Bronchial epithelial cell (primary cell): ENCODE measurements at regions not wholly inside any gene's neighbourhood (a gene's known extent, or its start where the extent isn't known, plus 50 kb on each side); places are given as distances from the start of the nearest gene placed in this dataset.
A peak's percentile ranks its signal among the peaks of the same experiment; 100 is the strongest.

ENCODE experiments used
- DNase-seq: peaks from one replicate; pipeline ENCODE4 v3.0.0-alpha.2; 2010; ENCODE audit warnings: low read depth
- FAIRE-seq: peaks from 2 replicates; lab custom pipeline; 2011; peaks lifted over from hg19 to GRCh38; lab: Jason Lieb, UNC
- H3K27me3 ChIP-seq: 2 replicates; pipeline ENCODE4 v1.5.1; 2011; ENCODE audit warnings: low read length; ENCODE audit not compliant: control insufficient read depth, insufficient read depth
- H3K36me3 ChIP-seq: 2 replicates; pipeline ENCODE4 v1.5.1; 2011; ENCODE audit warnings: low read length; ENCODE audit not compliant: control insufficient read depth, insufficient read depth
- H3K4me3 ChIP-seq: 2 replicates; pipeline ENCODE4 v1.5.1; 2011; ENCODE audit warnings: mild to moderate bottlenecking, low read depth, low read length, control low read depth
- TF ChIP-seq, protein P1 (sequence below): IDR thresholded peaks from 2 replicates; pipeline ENCODE4 v1.5.1; 2011; ENCODE audit warnings: mild to moderate bottlenecking, moderate library complexity, low read length, control low read depth, inconsistent platforms; ENCODE audit not compliant: insufficient read depth, severe bottlenecking

DNA sequence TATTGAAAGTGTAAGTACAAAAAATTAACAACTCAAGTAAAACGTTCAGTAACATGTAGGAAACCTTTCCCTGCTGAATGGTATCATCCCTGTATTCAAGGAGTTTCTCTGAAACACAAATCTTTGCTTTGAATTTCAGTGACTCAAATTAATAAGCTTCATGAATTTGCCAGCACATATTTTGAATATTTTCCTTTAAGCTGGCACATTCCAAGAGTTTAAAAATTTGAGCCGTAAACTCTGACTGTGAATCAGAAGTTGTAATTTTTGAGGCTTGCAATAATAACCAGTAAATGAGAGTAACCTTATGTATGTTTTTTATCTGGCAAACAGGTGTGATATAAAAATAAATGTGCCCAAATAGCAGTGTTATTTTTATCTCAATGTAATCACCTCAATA lies 1722.6 kb upstream of the PRR20A start:
- Histone ChIP-seq H3K36me3 (no peaks in the 10 kb centered on the region), H3K27me3 (no peaks in the 10 kb centered on the region), H3K4me3 (no peak overlapping the region)
- DNase-seq (no peak), FAIRE-seq (no peak)
- TF ChIP-seq, protein P1, sequence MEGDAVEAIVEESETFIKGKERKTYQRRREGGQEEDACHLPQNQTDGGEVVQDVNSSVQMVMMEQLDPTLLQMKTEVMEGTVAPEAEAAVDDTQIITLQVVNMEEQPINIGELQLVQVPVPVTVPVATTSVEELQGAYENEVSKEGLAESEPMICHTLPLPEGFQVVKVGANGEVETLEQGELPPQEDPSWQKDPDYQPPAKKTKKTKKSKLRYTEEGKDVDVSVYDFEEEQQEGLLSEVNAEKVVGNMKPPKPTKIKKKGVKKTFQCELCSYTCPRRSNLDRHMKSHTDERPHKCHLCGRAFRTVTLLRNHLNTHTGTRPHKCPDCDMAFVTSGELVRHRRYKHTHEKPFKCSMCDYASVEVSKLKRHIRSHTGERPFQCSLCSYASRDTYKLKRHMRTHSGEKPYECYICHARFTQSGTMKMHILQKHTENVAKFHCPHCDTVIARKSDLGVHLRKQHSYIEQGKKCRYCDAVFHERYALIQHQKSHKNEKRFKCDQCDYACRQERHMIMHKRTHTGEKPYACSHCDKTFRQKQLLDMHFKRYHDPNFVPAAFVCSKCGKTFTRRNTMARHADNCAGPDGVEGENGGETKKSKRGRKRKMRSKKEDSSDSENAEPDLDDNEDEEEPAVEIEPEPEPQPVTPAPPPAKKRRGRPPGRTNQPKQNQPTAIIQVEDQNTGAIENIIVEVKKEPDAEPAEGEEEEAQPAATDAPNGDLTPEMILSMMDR: no peak

DNA sequence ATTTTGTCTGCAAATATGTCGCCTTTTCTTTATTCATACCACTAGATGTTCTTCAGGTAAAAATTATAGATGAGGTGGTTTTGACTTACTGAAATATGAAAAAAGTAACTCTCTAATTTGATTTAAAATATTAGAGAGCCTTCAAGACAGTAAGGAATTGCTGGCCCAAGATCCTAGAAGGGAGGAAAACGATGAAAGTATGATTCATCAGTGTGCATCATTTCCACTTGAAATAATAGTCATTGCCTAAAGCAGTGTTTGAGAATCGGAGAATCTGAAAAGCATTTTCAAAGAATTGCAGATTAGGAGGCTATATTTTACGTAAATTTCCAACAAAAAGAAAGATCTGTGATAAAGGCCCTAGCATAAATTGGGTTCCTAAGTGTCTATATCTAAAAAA lies 1707.9 kb upstream of the PRR20A start:
- TF ChIP-seq, protein P1: no peak
- no peaks in the 10 kb centered on the region for H3K27me3 ChIP-seq
- H3K36me3 ChIP-seq: no peaks in the 10 kb centered on the region
- DNase-seq (peak; percentile 13), FAIRE-seq (no peak)
- H3K4me3 ChIP-seq: no peak overlapping the region

DNA sequence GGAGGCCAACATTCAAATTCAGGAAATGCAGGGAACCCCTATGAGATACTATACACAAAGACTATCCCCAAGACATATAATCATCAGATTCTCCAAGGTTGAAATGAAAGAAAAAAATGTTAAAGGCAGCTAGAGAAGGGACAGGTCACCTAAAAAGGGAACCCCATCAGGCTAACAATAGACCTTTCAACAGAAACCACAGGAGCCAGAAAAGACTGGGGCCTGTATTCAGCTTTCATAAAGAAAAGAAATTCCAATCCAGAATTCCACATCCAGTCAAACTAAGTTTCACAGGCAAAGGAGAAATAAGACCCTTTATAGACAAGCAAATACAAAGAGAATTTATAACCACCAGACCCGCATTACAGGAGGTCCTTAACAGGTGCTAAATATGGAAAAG lies 1703.6 kb upstream of the PRR20A start:
- no peak for FAIRE-seq
- H3K36me3 ChIP-seq: no peaks in the 10 kb centered on the region

DNA sequence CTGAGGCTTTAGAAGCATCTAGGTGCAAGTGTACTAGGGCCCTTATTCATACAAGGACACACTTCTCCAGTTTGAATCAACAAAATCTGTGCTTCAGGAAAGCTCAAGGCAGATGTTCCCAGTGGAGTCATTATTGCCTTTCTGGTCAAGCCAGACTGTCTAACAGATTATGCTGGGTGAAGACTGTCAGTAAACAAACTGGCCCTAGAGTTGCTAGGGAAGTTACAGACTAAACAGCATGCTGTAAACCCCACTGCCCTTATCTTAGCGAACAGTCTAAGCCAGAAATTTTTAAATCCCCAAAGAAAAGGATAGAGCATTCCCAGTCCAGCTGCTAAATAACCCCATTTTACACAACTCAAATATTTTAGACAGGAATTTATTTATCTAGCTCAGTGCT lies 1701.3 kb upstream of the PRR20A start:
- TF ChIP-seq, protein P1: no peak
- no peak for FAIRE-seq
- no peak for DNase-seq
- no peaks in the 10 kb centered on the region for H3K36me3 ChIP-seq
- H3K4me3 ChIP-seq: no peak overlapping the region
- H3K27me3 ChIP-seq: no peaks in the 10 kb centered on the region

More for the DNA sequence above, 1703.6 kb upstream of the PRR20A start:
- Histone ChIP-seq H3K4me3 (no peak overlapping the region), H3K27me3 (no peaks in the 10 kb centered on the region)
- TF ChIP-seq, protein P1: no peak
- DNase-seq: no peak

DNA sequence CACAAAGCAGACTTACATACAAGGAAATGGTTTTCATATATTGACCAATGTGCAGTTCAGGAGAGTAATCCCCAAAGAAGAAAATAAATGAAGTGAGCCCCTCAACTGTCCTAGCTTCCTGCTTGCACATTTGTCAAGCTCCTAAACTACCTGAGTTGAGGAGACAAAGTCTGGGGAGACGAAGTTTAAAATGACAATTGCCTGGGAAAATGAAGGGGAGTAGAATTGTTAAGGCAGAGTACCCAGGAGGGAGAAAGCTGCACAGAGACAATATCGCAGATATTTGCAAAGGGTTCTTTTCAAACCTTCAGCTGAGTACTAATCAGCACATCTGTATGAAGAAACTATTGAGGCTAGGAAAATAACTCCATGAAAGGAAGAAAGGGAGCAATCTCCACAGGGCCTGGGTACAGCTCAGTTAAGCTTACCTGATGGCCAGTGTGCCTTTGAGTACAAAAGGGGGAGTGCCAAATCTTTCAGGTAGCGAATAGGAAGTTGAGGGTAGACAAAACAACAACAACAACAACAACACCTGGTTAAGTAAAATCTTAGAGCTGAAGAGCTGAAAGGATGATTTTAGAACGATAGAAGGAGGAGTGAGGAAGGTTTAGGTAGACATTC lies 1700.1 kb upstream of the PRR20A start:
- no peaks in the 10 kb centered on the region for H3K36me3 ChIP-seq
- no peak for DNase-seq
- H3K4me3 ChIP-seq: no peak overlapping the region
- no peaks in the 10 kb centered on the region for H3K27me3 ChIP-seq
- TF ChIP-seq, protein P1: no peak
- no peak for FAIRE-seq

DNA sequence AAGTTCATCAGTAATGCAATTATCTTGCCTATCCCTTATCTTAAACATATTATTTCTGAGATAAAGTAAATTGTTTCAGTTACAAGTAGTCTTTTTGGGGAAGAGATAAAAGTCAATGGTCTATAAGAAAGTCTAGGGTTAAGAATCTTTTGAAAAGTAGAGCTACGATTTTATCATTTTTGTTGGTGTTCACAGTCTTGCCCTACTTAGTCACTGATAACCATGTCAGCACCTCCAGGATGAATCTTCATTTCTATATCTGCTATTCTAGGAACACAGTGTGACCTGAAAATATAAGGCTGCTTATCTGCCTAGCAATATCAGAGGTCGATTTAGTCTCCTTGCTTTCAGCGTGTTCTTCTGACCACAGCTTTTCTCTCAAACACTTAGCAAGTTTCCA lies 1676.5 kb upstream of the PRR20A start:
- no peaks in the 10 kb centered on the region for H3K27me3 ChIP-seq
- DNase-seq: no peak
- no peak for FAIRE-seq
- TF ChIP-seq, protein P1: no peak
- no peaks in the 10 kb centered on the region for H3K36me3 ChIP-seq
- no peak overlapping the region for H3K4me3 ChIP-seq
